AG10803 (cell line): ENCODE measurements at regions not wholly inside any gene's neighbourhood (a gene's known extent, or its start where the extent isn't known, plus 50 kb on each side); places are given as distances from the start of the nearest gene placed in this dataset.
"Not testable (repeated sequence)": the region's sequence is repeated elsewhere in the genome, so short reads cannot be mapped to it uniquely, and the experiment has no call there.

Experiments
- DNase-seq: peaks from one replicate; pipeline ENCODE4 v3.0.0; 2010; ENCODE audit warnings: low read depth
- H3K4me3 ChIP-seq: 2 replicates; pipeline ENCODE4 v1.5.1; 2011; ENCODE audit warnings: mild to moderate bottlenecking, low read length, control low read depth
- TF ChIP-seq, protein P1 (sequence below): conservative IDR thresholded peaks from 2 replicates; pipeline ENCODE4 v1.5.1; 2011; ENCODE audit warnings: mild to moderate bottlenecking, low read length, control low read depth, inconsistent platforms

DNA sequence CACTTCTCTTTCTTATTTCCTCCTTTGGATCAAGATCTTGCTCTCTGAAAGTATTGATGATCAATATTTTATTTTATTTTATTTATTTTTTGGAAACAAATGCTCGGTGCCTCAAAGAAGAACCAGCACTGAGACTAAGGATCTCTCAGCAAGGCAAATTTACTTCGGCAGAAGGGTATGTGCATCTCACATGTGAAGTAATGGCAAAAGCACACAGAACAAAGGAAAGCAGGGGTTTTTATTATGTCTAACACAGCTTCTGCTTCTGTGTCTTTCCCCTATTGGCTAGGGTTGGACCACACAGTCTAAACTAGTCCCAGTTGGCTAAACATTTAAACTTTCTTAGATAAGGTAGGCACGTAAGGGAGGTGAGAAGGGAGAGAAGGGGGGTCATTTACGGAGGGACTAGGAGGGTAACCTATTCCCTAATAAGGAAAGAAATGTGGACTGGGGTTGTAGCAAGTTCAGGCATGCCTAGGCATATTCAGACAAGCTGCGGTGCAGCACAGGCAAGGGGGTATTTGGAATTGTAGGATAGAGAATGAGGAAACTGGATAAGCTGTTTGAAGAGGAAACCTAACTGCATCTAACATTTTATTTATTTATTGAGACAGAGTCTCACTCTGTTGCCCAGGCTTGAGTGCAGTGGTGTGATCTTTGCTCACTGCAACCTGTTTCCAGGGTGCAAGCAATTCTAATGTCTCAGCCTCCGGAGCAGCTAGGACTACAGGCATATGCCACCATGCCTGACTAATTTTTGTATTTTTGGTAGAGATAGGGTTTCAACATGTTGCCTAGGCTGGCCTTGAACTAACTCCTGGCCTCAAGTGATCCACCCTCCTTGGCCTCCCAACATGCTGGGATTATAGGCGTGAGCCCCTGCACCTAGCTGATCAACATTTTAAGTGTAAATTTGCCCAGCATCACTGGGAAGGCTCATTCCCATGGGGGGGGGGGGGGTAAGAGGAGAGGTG, 90.0 kb upstream of the EIF5 start:
- DNase-seq: no peak

DNA sequence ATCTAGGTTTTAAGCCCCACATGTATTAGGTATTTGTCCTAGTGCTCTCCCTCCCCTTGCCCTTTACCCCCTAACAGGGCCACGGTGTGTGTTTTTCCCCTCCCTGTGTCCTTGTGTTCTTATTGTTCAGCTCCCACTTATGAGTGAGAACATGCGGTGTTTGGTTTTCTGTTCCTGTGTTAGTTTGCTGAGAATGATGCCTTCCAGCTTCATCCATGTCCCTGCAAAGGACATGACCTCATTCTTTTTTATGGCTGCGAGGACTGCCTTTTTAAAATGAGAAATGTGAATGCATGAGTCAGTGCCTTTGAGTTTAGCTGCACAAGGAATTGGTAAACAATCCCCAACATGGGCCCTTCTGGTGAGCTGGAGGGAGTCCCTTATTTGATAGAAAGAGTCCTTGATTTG, 88.4 kb upstream of the EIF5 start:
- peak; percentile 64 for DNase-seq

More for the DNA sequence above, 90.0 kb upstream of the EIF5 start:
- no peak overlapping the region for H3K4me3 ChIP-seq
- TF ChIP-seq, protein P1, sequence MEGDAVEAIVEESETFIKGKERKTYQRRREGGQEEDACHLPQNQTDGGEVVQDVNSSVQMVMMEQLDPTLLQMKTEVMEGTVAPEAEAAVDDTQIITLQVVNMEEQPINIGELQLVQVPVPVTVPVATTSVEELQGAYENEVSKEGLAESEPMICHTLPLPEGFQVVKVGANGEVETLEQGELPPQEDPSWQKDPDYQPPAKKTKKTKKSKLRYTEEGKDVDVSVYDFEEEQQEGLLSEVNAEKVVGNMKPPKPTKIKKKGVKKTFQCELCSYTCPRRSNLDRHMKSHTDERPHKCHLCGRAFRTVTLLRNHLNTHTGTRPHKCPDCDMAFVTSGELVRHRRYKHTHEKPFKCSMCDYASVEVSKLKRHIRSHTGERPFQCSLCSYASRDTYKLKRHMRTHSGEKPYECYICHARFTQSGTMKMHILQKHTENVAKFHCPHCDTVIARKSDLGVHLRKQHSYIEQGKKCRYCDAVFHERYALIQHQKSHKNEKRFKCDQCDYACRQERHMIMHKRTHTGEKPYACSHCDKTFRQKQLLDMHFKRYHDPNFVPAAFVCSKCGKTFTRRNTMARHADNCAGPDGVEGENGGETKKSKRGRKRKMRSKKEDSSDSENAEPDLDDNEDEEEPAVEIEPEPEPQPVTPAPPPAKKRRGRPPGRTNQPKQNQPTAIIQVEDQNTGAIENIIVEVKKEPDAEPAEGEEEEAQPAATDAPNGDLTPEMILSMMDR: no peak

DNA sequence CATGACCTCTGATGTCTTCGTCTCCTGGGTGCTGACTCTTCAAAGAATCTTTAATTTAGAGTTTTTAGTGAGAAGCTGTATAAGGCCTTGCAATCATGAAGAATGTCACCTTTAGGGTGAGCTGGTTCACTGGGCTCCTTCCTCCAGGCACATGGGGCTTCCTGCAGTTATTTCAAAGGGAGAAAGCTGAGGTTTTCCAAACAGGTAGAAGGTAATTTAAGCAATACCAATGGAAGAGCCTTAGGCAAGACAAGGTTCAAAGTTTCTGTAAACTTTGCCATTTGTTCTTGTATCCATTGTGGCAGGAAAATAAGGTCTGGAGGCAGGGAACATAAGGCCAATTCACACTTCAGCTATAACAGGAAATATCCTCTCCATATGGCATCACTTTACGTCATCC, 88.0 kb upstream of the EIF5 start:
- DNase-seq: no peak
- TF ChIP-seq, protein P1: no peak
- H3K4me3 ChIP-seq: no peak overlapping the region

More for the DNA sequence above, 88.4 kb upstream of the EIF5 start:
- not testable (repeated sequence) for H3K4me3 ChIP-seq

DNA sequence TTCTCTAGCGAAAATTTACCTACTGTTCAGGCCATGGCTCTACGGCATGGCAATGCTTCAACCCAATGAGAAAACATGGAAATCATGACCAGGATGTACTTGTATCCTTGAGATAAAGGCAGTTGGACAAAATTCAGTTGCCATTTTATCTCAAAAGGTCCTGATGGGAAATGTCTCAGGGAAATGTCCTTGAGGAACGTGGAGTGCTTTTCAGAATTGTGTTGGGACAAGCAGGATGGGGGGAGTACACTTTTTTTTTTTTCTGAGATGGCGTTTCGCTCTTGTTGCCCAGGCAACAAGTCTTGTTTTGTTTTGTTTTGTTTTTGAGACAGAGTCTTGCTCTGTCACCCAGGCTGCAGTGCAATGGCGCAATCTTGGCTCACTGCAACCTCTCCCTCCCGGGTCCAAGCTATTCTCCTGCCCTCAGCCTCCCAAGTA, 86.8 kb upstream of the EIF5 start:
- no peak overlapping the region for H3K4me3 ChIP-seq
- TF ChIP-seq, protein P1: no peak
- DNase-seq: no peak

DNA sequence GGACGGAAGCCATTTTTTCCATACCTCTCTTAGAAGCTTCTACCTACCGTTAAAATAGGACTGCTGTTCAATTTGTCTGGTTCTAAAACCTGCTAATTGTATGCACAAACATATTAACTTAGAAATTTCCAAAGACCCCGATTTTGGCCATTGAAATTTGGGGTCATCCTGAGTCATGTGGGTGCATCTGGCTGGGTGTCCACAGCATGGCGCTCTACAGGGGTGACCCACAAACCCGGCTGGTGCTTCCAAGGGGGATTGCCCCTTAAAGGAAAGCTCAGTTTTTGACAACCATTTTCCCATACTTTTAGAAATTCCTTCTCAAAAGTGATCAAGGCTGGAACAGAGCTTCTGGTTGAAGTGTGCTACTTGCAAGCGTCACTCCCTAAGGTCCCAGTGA, 83.9 kb upstream of the EIF5 start:
- no peak overlapping the region for H3K4me3 ChIP-seq
- TF ChIP-seq, protein P1: no peak
- DNase-seq: no peak

DNA sequence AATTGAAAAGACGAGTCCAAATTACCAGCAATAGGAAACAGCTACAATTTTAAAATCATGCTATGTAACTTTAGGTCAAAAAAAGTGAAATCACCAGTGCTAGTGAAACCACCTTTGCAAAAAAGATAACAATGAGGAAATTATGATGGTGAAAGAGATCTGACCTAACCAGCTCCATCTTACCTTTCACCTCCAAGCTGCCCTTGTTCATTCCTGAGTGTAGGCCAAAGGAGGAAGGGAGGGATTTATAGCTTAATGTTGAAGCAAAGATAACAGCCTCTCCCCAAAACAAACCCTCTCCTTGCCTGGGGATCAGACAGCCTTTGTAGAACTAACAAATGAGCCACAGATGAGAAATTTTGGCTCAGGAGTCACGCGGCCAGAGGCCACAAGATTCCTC, 83.2 kb upstream of the EIF5 start:
- TF ChIP-seq, protein P1: no peak
- no peak overlapping the region for H3K4me3 ChIP-seq
- DNase-seq: no peak

DNA sequence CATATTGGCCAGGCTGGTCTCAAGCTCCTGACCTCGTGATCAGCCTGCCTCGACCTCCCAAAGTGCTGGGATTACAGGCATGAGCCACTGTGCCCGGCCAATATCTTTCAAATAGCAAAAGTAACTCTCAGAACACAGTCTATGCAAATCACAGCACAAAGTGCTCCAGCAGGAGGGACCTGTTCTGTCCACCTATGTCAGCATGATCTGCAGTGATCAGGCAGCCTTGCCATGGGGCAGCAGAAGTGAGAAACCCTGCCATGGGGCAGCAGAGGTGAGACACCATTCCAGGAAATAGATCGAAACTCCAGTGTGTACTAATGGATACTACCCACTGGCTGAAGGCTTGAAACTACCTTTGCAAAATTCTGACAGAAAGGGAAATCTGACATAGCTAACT, 78.5 kb upstream of the EIF5 start:
- TF ChIP-seq, protein P1: no peak
- H3K4me3 ChIP-seq: no peak overlapping the region
- no peak for DNase-seq
